OCI-LY3 (cell line): ENCODE measurements at regions not wholly inside any gene's neighbourhood (a gene's known extent, or its start where the extent isn't known, plus 50 kb on each side); places are given as distances from the start of the nearest gene placed in this dataset.

ENCODE experiments used
- H2AFZ ChIP-seq: fragments of 200-600, 300-600 bp; shearing (Covaris generic); 2 replicates; pipeline ENCODE4 v1.6.0; 2014; ENCODE audit warnings: antibody characterized with exemption, low read depth, low read length
- H3K27ac ChIP-seq: fragments of 200-600, 300-600 bp; sonication (generic); 2 replicates; pipeline ENCODE4 v1.5.1; 2014; ENCODE audit warnings: mild to moderate bottlenecking, low read length, moderate library complexity, mixed read lengths
- H3K27me3 ChIP-seq: fragments of 200-600, 300-600 bp; sonication (generic); 2 replicates; pipeline ENCODE4 v1.6.1; 2014; ENCODE audit warnings: low read depth, low read length, mixed read lengths
- H3K36me3 ChIP-seq: fragments of 200-600, 300-600 bp; sonication (generic); replicated peaks from 2 replicates; pipeline ENCODE3; 2014; ENCODE audit warnings: low read depth, low read length, mixed read lengths
- H3K4me1 ChIP-seq: fragments of 300-600, 200-600 bp; sonication (generic); 2 replicates; pipeline ENCODE4 v1.6.1; 2014; ENCODE audit warnings: low read length, mixed read lengths
- H3K4me2 ChIP-seq: fragments of 200-600, 300-600 bp; sonication (generic); 2 replicates; pipeline ENCODE4 v1.6.1; 2014; ENCODE audit warnings: low read length, mixed read lengths
- H3K4me3 ChIP-seq: fragments of 300-600, 200-600 bp; sonication (generic); 2 replicates; pipeline ENCODE4 v1.5.1; 2014; ENCODE audit warnings: antibody characterized with exemption, mild to moderate bottlenecking, low read length, moderate library complexity
- H3K79me2 ChIP-seq: fragments of 300-600, 200-600 bp; shearing (Covaris generic); 2 replicates; pipeline ENCODE4 v1.6.1; 2014; ENCODE audit warnings: mild to moderate bottlenecking, low read length, mixed read lengths
- H3K9ac ChIP-seq: fragments of 300-600, 200-600 bp; shearing (Covaris generic); 2 replicates; pipeline ENCODE4 v1.6.0; 2014; ENCODE audit warnings: mild to moderate bottlenecking, low read length, moderate library complexity
- H3K9me3 ChIP-seq: fragments of 200-600, 300-600 bp; shearing (Covaris generic); 2 replicates; pipeline ENCODE4 v1.6.1; 2014; ENCODE audit warnings: low read length, mixed read lengths; ENCODE audit not compliant: insufficient read depth
- H4K20me1 ChIP-seq: fragments of 200-600, 300-600 bp; sonication (generic); 2 replicates; pipeline ENCODE4 v1.6.1; 2016; ENCODE audit warnings: low read length, mixed read lengths; ENCODE audit not compliant: insufficient read depth
- CTCF ChIP-seq: fragments of 200-600, 300-600 bp; sonication (generic); IDR thresholded peaks from 2 replicates; pipeline ENCODE4 v1.5.1; 2014; ENCODE audit warnings: antibody characterized with exemption, low read length, low read depth
- EZH2phosphoT487 ChIP-seq: fragments of 200-600 bp; shearing (Covaris generic); IDR thresholded peaks from 2 replicates; pipeline ENCODE4 v1.6.1; 2018; ENCODE audit warnings: antibody characterized with exemption, mixed run types, low read depth

- H3K27me3 ChIP-seq, result no peaks in the 10 kb centered on the region
- no peak overlapping the region for H2AFZ ChIP-seq
- no peaks in the 10 kb centered on the region for H3K4me1 ChIP-seq
- no peaks in the 10 kb centered on the region for H4K20me1 ChIP-seq
- no peaks in the 10 kb centered on the region for H3K36me3 ChIP-seq
- no peaks in the 10 kb centered on the region for H3K79me2 ChIP-seq
- no peak overlapping the region for H3K4me2 ChIP-seq
- no peaks in the 10 kb centered on the region for H3K9me3 ChIP-seq
- H3K9ac ChIP-seq, result no peak overlapping the region
- no peak overlapping the region for H3K4me3 ChIP-seq
- TF ChIP-seq CTCF (no peak), EZH2phosphoT487 (no peak)
- H3K27ac ChIP-seq, result no peak overlapping the region
These were observed 197.2 kb downstream of the GRXCR1 start for GRCh38 chr4:43089730-43090129.

- H3K4me3 ChIP-seq, result no peak overlapping the region
- no peak overlapping the region for H3K9ac ChIP-seq
- H3K9me3 ChIP-seq, result no peaks in the 10 kb centered on the region
- no peaks in the 10 kb centered on the region for H3K27me3 ChIP-seq
- no peak overlapping the region for H3K27ac ChIP-seq
- H3K36me3 ChIP-seq, result no peaks in the 10 kb centered on the region
- H3K4me2 ChIP-seq, result peak overlapping the region; percentile 6; the same call in 1 of the 2 replicates
- TF ChIP-seq EZH2phosphoT487, result no peak
- no peak for TF ChIP-seq CTCF
- H2AFZ ChIP-seq, result no peak overlapping the region; the same call in 1 of the 2 replicates
- no peaks in the 10 kb centered on the region for H3K79me2 ChIP-seq
- H4K20me1 ChIP-seq, result no peaks in the 10 kb centered on the region
- H3K4me1 ChIP-seq, result no peaks in the 10 kb centered on the region
These were observed 210.5 kb downstream of the GRXCR1 start for GRCh38 chr4:43103048-43103447.

GRCh38 chr4:43112139-43112538 is 219.6 kb downstream of the GRXCR1 start:
- H3K4me3 ChIP-seq, result no peak overlapping the region
- no peak overlapping the region for H3K27ac ChIP-seq
- no peak overlapping the region for H3K9ac ChIP-seq
- no peaks in the 10 kb centered on the region for H3K27me3 ChIP-seq
- no peak overlapping the region for H3K4me2 ChIP-seq
- H3K9me3 ChIP-seq, result no peaks in the 10 kb centered on the region
- no peak for TF ChIP-seq EZH2phosphoT487
- no peak for TF ChIP-seq CTCF
- no peaks in the 10 kb centered on the region for H3K4me1 ChIP-seq
- no peaks in the 10 kb centered on the region for H3K79me2 ChIP-seq
- H4K20me1 ChIP-seq, result no peaks in the 10 kb centered on the region
- H3K36me3 ChIP-seq, result no peaks in the 10 kb centered on the region
- H2AFZ ChIP-seq, result no peak overlapping the region

GRCh38 chr4:43113196-43113595 is 220.7 kb downstream of the GRXCR1 start:
- TF ChIP-seq EZH2phosphoT487 (no peak), CTCF (no peak)
- no peaks in the 10 kb centered on the region for H3K36me3 ChIP-seq
- no peak overlapping the region for H2AFZ ChIP-seq
- no peaks in the 10 kb centered on the region for H3K9me3 ChIP-seq
- H3K4me1 ChIP-seq, result no peaks in the 10 kb centered on the region
- H3K79me2 ChIP-seq, result no peaks in the 10 kb centered on the region
- no peak overlapping the region for H3K4me2 ChIP-seq
- H3K27me3 ChIP-seq, result no peaks in the 10 kb centered on the region
- no peak overlapping the region for H3K27ac ChIP-seq
- H3K4me3 ChIP-seq, result no peak overlapping the region
- H3K9ac ChIP-seq, result no peak overlapping the region
- no peaks in the 10 kb centered on the region for H4K20me1 ChIP-seq
